Muscle layer of colon (tissue), 2 donors: ENCODE measurements at regions not wholly inside any gene's neighbourhood (a gene's known extent, or its start where the extent isn't known, plus 50 kb on each side); places are given as distances from the start of the nearest gene placed in this dataset.

Source experiments
- H3K27ac ChIP-seq: one replicate; pipeline ENCODE4 v1.7.0; 2013; ENCODE audit warnings: low read depth, mild to moderate bottlenecking, low read length, moderate library complexity
- H3K27me3 ChIP-seq, 2 donors: one replicate each; pipeline ENCODE4 v1.7.0; 2013; ENCODE audit warnings: low read length in 2 of 2, mild to moderate bottlenecking in 2 of 2; ENCODE audit not compliant: insufficient read depth in 2 of 2, control insufficient read depth in 1 of 2
- H3K36me3 ChIP-seq: one replicate; pipeline ENCODE4 v1.7.0; 2013; ENCODE audit warnings: mild to moderate bottlenecking, low read length; ENCODE audit not compliant: insufficient read depth
- H3K4me1 ChIP-seq: one replicate; pipeline ENCODE4 v1.7.0; 2013; ENCODE audit warnings: mild to moderate bottlenecking, low read length; ENCODE audit not compliant: insufficient read depth
- H3K4me3 ChIP-seq, 2 donors: one replicate each; pipeline ENCODE4 v1.7.0; 2013; ENCODE audit warnings: low read length in 2 of 2, low read depth in 1 of 2, mild to moderate bottlenecking in 1 of 2, moderate library complexity in 1 of 2
- H3K9ac ChIP-seq: one replicate; pipeline ENCODE4 v1.7.0; 2013; ENCODE audit warnings: low read length
- H3K9me3 ChIP-seq: one replicate; pipeline ENCODE4 v1.7.0; 2013; ENCODE audit warnings: mild to moderate bottlenecking, low read length
- donor health status: abdominal sarcoma.
- donor health status: Adenocarcinoma of cecum.

- Histone ChIP-seq H3K4me1 (no peaks in the 10 kb centered on the region), H3K36me3 (no peaks in the 10 kb centered on the region), H3K27ac (no peak overlapping the region), H3K9ac (no peak overlapping the region), H3K4me3 (no peak overlapping the region), H3K27me3 (no peaks in the 10 kb centered on the region), H3K9me3 (no peaks in the 10 kb centered on the region)
These were observed 311.3 kb upstream of the GRIN3A start for GRCh38 chr9:102049586-102050246.

GRCh38 chr9:102047549-102047948 is 309.1 kb upstream of the GRIN3A start:
- Histone ChIP-seq H3K36me3 (no peaks in the 10 kb centered on the region), H3K9me3 (no peaks in the 10 kb centered on the region), H3K27ac (no peak overlapping the region), H3K4me3 (no peak overlapping the region), H3K27me3 (no peaks in the 10 kb centered on the region), H3K9ac (no peak overlapping the region), H3K4me1 (no peaks in the 10 kb centered on the region)

- Histone ChIP-seq H3K4me3 (no peak overlapping the region), H3K4me1 (no peaks in the 10 kb centered on the region), H3K9ac (no peak overlapping the region), H3K27ac (no peak overlapping the region), H3K27me3 (no peaks in the 10 kb centered on the region), H3K9me3 (no peaks in the 10 kb centered on the region), H3K36me3 (no peaks in the 10 kb centered on the region)
These were observed 305.7 kb upstream of the GRIN3A start for GRCh38 chr9:102044133-102044532.

GRCh38 chr9:102038006-102038405 is 299.6 kb upstream of the GRIN3A start:
- no peaks in the 10 kb centered on the region for H3K36me3 ChIP-seq
- H3K27me3 ChIP-seq, result no peaks in the 10 kb centered on the region
- no peaks in the 10 kb centered on the region for H3K9me3 ChIP-seq
- H3K4me3 ChIP-seq, result no peak overlapping the region
- no peaks in the 10 kb centered on the region for H3K4me1 ChIP-seq
- no peak overlapping the region for H3K9ac ChIP-seq
- no peak overlapping the region for H3K27ac ChIP-seq

GRCh38 chr9:102035929-102036328 is 297.5 kb upstream of the GRIN3A start:
- no peak overlapping the region for H3K9ac ChIP-seq
- H3K27ac ChIP-seq, result no peak overlapping the region
- no peaks in the 10 kb centered on the region for H3K4me1 ChIP-seq
- no peaks in the 10 kb centered on the region for H3K9me3 ChIP-seq
- no peaks in the 10 kb centered on the region for H3K27me3 ChIP-seq
- H3K4me3 ChIP-seq, result no peak overlapping the region
- no peaks in the 10 kb centered on the region for H3K36me3 ChIP-seq

GRCh38 chr9:102032614-102033013 is 294.2 kb upstream of the GRIN3A start:
- no peaks in the 10 kb centered on the region for H3K9me3 ChIP-seq
- no peaks in the 10 kb centered on the region for H3K27me3 ChIP-seq
- H3K4me1 ChIP-seq, result no peaks in the 10 kb centered on the region
- no peak overlapping the region for H3K9ac ChIP-seq
- H3K27ac ChIP-seq, result no peak overlapping the region
- no peak overlapping the region for H3K4me3 ChIP-seq
- no peaks in the 10 kb centered on the region for H3K36me3 ChIP-seq

- H3K36me3 ChIP-seq, result no peaks in the 10 kb centered on the region
- H3K27ac ChIP-seq, result no peak overlapping the region
- H3K4me1 ChIP-seq, result no peaks in the 10 kb centered on the region
These were observed 262.5 kb upstream of the GRIN3A start for GRCh38 chr9:102000956-102001355.

GRCh38 chr9:101999441-101999840 is 261.0 kb upstream of the GRIN3A start:
- Histone ChIP-seq H3K27me3 (no peaks in the 10 kb centered on the region), H3K36me3 (no peaks in the 10 kb centered on the region), H3K4me1 (no peaks in the 10 kb centered on the region), H3K4me3 (no peak overlapping the region), H3K27ac (no peak overlapping the region), H3K9me3 (no peaks in the 10 kb centered on the region), H3K9ac (no peak overlapping the region)

More at GRCh38 chr9:102000956-102001355, 262.5 kb upstream of the GRIN3A start:
- Histone ChIP-seq H3K27me3 (no peaks in the 10 kb centered on the region), H3K4me3 (no peak overlapping the region), H3K9ac (no peak overlapping the region), H3K9me3 (no peaks in the 10 kb centered on the region)

- Histone ChIP-seq H3K27ac (no peak overlapping the region), H3K9me3 (no peaks in the 10 kb centered on the region), H3K4me1 (no peaks in the 10 kb centered on the region), H3K27me3 (no peaks in the 10 kb centered on the region), H3K4me3 (no peak overlapping the region), H3K36me3 (no peaks in the 10 kb centered on the region), H3K9ac (no peak overlapping the region)
These were observed 256.8 kb upstream of the GRIN3A start for GRCh38 chr9:101995231-101995630.

- no peak overlapping the region for H3K27ac ChIP-seq
- H3K9ac ChIP-seq, result no peak overlapping the region
- no peaks in the 10 kb centered on the region for H3K4me1 ChIP-seq
- H3K36me3 ChIP-seq, result no peaks in the 10 kb centered on the region
- H3K9me3 ChIP-seq, result no peaks in the 10 kb centered on the region
- no peak overlapping the region for H3K4me3 ChIP-seq
- no peaks in the 10 kb centered on the region for H3K27me3 ChIP-seq
These were observed 255.3 kb upstream of the GRIN3A start for GRCh38 chr9:101993771-101994170.

- no peak overlapping the region for H3K9ac ChIP-seq
- H3K36me3 ChIP-seq, result no peaks in the 10 kb centered on the region
- H3K27ac ChIP-seq, result no peak overlapping the region
- H3K9me3 ChIP-seq, result no peaks in the 10 kb centered on the region
- H3K4me1 ChIP-seq, result no peaks in the 10 kb centered on the region
- no peak overlapping the region for H3K4me3 ChIP-seq
- H3K27me3 ChIP-seq, result no peaks in the 10 kb centered on the region
These were observed 253.5 kb upstream of the GRIN3A start for GRCh38 chr9:101991926-101992325.

- Histone ChIP-seq H3K4me3 (no peak overlapping the region), H3K4me1 (no peaks in the 10 kb centered on the region), H3K9ac (no peak overlapping the region), H3K9me3 (no peaks in the 10 kb centered on the region), H3K27ac (no peak overlapping the region), H3K36me3 (no peaks in the 10 kb centered on the region), H3K27me3 (no peaks in the 10 kb centered on the region)
These were observed 239.3 kb upstream of the GRIN3A start for GRCh38 chr9:101977614-101978210.
